COR-L47 (cell line): ENCODE measurements at regions not wholly inside any gene's neighbourhood (a gene's known extent, or its start where the extent isn't known, plus 50 kb on each side); places are given as distances from the start of the nearest gene placed in this dataset.
"Not testable (repeated sequence)": the region's sequence is repeated elsewhere in the genome, so short reads cannot be mapped to it uniquely, and the experiment has no call there.

ENCODE experiments used
- DNase-seq: peaks from one replicate; lab custom pipeline; 2025; lab: John Stamatoyannopoulos, UW

DNA sequence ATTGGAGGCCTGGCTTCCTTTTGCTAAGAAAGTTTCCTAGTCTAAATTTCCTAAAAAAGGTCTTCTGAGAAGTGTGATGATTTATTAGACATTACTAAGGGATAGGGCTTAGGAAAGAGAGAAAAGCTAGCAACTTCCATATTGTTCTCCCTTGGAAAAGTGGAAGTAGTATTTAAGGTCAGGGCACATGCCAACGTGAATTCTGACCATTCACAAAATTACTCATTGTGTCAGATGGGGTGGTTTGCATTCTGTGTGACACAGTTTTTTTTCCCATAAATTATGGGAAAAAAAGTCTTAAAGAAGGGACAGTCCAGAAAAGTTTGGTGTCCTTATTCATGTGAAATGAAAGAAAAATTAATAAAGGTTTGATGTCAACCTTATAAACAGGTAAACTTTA is 110.0 kb upstream of the ARRDC3 start:
- no peak for DNase-seq

DNA sequence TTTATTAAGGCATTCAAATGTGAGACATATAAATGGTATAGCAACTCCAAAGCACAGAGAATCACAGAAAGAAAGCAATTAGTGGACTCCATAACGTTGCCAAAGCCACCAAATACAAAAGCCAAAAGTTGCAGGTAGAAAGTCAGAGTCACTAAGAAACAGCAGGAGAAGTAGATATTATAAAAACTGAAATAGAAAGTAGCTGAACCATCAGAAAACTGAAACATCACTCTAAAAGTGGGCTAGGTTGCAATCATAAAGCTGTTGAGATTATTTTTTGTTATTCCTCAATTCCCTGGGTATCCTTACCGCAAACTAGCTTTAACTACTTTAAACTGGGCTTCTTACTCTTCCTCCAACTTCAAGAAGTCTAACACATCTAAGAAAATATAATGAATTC is 108.1 kb upstream of the ARRDC3 start:
- no peak for DNase-seq

DNA sequence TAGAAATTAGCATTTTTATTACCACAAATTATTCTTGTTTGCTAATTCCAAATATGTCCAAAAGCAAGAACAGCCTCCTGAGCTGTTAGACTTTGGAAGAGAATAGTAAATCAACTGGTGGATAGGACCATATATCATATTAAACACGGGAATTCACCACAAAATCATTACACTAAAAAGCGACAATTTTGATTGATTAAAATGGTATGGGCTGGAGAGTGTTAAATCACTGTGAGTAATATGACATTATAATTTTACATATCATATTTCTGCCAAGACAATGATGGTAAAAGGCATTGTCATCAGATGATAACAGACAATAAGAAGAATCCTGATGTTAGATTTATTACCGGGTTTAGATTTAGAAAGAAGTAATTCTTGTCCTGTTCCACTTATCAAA is 107.2 kb upstream of the ARRDC3 start:
- no peak for DNase-seq

DNA sequence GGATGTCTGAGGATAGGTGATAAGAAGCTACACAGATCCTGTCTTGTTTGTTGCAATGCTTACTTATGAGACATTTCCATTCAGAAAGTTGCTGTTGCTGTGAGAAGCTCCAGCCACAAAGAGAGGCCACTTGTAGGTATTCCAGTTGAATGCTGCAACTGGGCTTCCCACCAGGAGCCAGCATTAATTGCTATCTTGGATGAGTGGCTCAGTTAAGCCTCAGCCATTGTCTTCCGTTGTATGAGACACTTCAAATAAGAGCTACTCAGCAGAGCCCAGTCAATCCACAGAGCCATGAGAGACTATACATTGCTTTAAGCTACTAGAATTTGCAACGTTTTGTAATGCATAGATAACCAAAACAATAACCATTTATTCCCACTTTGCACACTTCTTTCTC is 104.3 kb upstream of the ARRDC3 start:
- no peak for DNase-seq

DNA sequence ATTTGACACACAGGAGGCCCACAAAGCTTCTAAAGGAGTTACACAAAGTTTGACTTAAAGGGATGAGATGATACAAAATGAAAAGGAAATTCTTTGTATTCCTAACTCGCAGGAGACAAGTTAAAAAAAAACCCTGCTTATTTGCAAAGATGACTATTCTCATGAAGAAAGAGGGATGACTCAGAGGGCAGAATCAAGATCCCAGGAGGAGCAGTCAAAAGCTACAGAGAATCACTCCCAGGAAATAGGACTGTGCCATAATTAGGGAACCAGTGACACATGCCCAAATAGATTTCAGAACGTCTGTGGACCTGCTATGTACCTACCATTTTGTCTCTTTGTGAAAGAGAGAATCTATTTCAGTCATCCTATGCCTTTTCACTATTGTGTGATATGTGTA is 103.5 kb upstream of the ARRDC3 start:
- DNase-seq = no peak

DNA sequence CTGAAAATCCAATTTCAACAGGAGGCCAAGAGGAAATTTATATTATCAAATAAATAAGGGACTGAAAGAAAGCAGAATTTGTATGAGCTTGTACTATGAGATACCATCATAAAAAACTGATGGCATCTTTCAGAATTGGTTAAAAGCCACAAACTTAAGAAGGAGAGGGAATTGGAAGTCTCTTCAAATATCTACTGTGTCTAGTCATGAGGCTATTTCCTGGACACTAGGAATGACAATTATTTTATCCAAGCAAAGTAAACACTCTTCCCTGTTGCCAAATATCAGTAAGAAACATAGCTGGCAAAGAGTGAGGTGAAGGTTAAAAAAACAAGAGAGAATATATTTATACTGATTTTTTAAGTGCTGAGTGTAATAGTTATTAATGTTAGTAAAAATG is 101.5 kb upstream of the ARRDC3 start:
- DNase-seq = no peak

DNA sequence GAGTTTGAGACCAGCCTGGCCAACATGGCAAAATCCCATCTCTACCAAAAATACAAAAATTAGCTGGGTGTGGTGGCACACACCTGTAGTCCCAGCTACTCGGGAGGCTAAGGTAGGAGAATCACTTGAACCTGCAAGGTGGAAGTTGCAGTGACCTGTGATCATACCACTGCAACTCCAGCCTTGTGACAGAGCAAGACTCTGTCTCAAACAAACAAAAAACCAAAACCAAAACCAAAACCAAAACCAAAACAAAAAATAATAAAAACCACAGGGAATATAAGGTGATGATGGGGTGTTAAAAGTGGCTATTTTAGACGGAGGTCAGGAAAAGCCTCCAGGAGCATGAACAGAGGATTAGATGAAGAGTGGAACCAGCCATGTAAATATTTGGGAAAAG is 96.3 kb upstream of the ARRDC3 start:
- not testable (repeated sequence) for DNase-seq

DNA sequence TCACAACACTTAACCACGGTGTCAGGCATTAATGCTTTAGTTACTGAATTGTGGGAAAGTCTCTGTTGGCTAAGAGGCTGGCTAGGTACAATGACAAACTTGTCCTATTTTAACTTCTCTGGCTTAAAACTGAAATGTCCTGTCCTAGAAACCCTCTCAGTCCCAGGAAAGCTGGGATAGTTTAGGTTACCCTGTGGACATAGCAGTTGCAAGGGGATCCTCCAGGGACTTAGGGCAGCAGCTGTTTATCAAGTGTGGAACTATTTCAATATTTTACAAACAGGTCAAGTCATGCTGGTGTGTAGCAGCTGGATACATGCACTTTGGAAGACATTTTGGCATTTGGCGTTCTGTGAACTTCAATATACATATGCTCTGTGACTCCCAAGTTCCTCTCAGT is 95.0 kb upstream of the ARRDC3 start:
- no peak for DNase-seq

DNA sequence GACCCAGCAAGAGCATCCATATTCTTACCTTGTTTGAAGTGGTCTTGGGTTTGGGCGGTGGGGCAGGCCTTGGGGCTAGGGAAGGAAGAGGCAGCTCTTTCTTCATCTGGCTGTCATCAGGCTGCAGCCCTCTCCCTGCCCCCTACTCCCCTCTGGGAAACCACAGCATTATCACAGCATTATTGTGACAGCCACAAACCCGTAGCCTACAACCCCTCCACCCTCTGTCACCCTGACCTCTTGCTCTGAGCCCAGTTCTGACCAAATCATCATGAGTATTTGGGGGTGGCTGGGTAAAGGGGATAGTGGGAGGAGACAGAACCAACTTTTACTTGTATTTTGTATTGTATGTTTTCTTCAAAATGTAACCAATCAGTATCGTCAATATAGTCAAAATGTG is 94.3 kb upstream of the ARRDC3 start:
- no peak for DNase-seq

DNA sequence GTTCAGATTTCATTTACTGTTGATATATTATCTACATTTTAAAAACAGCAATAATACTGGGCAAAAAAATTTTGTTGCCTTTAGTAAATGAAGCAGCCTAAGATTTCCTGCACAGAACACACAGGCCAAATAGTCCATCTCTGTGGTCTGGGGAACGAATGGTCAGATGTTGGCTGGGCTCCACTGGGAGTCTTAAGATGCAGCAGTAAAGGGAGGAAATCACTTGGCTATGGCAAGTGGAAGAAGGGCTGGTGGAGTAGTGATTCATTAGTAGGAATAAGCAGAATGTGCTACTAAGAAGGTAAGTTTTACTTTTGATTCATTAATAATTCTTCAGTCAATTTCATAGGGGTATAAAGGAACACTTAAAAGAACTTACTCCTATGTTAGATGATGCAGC is 91.1 kb upstream of the ARRDC3 start:
- no peak for DNase-seq

DNA sequence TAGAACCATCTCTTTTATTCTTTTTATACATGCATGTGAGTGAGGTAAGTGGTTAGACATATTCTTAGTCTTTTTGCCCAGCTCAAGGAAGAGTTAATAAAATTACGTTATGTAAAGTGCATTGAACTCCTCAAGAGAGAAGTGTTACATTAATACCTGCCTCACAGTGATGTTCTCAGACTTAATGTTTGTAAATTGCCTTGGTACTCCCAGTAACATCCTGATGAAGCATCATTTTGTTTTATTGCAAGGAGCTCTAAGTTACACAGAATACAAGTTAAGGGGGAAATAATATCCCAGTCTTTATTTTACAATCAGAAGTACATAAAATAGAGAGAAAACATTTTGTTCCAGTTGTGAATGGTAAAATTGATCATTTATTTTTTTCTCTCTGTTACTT is 89.5 kb upstream of the ARRDC3 start:
- DNase-seq = no peak

DNA sequence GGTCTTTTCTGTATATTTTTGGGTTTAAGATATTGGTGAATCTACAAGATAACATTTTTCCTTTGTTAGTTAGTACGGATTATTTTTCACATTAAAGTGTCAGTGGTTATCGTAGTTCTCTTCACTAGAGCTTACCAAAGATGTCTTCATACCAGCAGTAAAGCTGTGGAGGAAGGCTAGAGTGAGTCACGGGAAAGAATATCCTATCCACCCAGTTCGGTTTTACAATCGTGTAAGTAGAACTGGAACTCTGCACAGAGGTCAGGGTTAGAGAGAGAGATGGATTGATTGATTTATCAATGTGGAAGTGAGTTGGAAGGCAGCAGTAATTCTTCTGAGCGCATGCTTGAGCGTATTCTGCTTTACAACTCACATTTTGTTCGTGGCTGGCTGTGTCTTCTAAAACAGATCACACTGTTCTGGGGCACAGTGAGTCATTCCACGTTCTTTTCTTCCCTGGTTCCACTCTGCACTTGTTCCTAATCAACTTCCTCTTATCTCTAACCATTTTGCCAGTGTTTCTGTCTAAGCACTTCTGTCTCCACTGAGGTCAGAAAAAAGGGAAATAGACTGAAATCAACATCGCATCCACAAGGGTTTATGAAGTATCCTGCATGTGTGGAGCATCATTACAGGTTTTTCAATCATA is 86.5 kb upstream of the ARRDC3 start:
- no peak for DNase-seq

DNA sequence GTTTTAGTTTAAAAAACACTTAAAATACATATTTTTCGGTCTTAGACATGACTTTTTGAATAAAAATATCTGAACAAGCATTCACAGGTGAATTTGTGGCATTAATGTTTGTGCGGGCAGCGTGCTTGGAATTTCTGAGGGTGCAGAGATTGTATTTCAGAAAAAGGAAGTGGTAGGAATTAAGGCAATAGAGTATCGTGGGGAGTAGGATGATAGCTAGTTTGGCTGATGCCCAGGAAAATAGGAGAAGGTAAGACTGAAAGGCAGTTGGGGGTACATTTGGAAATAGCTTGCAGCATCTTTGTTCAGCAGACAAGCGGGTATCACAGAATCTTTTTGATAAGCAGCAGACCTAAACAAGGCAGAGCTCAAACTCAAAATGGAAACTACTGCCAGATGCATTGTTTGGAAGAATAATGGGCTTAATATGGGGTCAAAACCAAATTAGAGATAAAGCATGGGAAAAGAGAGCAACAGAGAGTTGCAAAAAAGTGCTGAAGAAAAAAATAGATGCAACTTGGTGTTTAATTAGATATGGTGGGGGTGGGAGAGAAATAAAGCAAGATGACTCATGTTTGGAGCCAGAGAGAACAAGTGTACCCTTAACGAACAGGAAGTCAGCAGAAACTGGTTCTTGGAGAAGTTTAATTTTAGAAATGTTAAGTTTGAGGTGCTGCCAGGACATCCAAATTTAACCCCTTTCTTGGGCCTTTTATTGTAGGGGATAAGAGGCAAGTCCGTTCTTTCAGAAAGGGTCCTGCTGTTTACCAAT is 85.7 kb upstream of the ARRDC3 start:
- no peak for DNase-seq

DNA sequence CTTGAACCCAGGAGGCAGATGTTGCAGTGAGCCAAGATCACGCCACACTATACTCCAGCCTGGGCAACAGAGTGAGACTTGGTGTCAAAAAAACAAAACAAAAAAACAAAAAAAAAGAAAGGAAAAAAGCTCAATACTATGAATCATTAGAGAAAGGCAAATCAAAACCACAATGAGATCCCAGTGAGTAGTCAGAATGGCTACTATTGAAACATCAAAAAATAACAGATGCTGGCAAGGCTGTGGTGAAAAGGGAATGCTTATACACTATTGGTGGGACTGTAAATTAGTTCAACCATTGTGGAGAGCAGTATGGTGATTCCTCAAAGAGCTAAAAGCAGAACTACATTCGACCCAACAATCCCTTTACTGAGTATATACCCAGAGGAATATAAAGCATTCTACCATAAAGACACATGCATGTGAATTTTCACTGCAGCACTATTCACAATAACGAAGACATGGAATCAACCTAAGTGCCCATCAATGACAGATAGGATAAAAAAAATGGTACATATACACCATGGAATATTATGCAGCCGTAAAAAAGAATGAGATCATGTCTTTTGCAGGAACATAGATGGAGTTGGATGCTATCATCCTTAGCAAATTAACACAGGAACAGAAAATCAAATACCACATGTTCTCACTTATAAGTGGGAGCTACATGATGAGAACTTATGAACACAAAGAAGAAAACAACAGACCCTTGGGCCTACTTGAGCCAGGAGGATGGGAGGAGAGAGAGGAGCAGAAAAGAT is 81.9 kb upstream of the ARRDC3 start:
- DNase-seq = no peak

DNA sequence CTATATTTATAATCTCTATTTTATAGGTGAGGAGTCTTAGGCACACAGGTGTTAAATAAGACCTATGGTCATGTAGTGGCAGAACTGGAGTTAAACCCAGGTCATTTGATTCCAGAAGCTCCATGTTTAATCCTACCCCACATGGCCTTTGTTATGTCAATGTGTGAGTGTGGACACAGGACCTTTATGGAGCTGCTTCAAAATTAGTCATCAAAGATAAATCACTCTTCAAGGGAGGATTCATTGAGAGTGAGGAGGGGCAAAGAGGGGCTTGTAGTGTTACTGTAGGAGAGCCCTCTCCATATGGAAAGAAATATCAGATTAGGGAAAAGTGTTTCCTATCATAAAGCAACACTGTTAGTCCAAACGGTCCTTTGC is 74.6 kb upstream of the ARRDC3 start:
- no peak for DNase-seq

DNA sequence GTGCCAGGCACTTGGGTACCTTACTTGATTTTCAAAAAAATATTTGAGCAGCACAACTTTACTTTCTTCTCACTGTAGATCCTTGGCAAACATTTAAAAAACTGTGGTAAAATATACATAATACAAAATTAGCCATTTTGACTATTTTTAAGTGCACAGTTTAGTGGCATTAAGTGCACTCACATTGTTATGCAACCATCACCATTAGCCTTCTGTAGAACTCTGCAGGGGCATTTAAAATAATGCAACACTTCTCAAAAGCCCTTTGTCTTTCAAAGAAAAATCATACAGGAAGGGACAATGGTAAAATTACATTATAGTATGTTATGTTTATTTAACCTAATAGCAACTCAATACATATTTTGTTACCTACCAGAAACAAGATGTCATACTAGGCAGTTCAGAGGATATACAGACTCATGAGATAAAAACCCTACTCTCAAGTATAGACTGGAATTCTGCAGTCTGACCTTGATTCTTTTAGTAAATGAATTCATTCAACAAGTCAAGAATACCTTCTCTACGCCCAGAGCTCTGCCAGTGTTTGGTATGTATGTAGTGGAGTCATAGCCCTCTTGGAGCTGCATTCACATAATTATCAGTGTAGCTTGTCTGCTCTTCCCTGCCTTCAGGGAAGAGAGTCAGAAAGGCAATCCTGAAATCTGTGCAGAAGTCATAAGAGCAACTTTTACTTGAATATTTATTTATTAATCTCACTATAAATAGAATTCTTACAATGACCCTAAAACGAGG is 74.0 kb upstream of the ARRDC3 start:
- no peak for DNase-seq

DNA sequence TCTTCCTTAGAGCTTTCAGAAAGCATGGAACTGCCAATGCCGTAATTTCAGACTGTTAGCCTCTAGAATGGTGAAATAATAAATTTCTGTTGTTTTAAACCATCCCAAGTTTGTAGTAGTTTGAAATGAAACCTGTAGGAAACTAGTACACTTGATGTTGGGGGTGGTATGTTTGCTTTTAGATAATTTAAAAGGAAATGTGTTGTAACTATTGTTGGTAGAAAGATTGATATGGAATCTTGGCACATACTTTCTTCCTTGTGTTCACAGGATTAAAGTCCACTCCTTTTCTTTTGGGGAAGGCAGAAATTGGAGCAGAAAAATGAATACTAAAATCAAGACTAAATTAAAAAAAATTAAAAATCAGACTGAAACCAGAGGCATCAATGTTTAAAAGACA is 66.0 kb upstream of the ARRDC3 start:
- DNase-seq = no peak

DNA sequence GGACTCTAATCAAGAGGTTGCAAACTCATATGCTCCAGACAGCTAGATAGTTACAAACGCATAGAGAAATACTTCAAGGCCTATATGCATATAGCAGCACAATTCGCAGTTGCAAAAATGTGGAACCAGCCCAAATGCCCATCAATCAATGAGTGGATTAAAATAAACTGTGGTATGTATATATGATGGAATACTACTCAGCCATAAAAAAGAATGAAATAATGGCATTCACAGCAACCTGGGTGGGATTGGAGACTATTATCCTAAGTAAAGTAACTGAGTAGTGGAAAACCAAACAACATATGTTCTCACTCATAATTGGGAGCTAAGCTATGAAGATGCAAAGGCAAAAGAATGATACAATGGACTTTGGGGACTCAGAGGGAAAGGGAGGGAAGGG is 65.0 kb upstream of the ARRDC3 start:
- not testable (repeated sequence) for DNase-seq

DNA sequence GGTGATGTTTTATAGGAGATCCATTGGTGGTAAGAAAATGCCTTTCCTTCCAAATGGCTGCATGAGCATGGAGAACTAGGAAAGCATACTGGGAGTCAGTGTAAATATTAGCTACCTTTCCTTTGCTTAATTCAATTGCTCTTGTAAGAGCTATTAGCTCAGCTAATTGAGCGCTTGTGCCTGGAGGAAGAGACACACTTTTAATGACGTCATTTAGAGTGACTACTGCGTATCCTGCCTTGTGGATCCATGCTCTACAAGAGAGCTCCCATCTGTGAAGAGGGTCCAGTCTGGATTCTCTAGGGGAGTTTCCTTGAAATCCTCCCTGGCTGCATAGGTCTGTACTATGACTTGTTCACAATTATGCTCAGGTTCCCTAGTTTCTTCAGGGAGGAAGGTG is 63.8 kb upstream of the ARRDC3 start:
- not testable (repeated sequence) for DNase-seq

DNA sequence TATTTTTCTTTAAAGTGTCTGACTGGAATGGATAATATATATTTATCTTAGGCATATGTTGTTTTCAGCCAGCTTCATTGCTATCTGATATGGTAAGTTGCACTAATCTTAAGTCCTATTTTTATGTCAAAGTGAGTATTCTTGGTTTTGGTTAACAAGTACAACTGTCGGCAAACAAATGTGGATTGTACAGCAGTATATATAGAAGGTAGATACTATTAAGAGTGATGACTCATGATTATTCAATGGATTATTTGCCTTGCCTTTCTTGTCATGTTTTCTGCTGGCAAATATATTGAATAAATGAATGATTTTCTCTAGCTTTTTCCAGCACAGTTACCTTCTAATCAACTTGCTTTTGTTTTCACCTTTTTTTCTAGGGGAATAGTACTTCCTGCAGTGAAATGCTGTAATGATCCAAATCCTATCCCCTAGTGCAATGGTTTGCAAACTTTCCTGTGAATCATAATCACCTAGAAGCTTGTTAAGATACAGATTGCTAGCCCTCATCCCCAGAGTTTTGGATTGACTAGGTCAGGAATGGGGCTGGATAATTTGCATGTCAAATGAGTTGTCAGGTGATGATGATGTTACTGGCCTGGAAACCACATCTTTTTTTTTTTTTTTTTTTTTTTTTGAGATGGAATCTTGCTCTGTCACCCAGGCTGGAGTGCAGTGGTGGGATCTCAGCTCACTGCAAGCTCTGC is 60.8 kb upstream of the ARRDC3 start:
- no peak for DNase-seq

DNA sequence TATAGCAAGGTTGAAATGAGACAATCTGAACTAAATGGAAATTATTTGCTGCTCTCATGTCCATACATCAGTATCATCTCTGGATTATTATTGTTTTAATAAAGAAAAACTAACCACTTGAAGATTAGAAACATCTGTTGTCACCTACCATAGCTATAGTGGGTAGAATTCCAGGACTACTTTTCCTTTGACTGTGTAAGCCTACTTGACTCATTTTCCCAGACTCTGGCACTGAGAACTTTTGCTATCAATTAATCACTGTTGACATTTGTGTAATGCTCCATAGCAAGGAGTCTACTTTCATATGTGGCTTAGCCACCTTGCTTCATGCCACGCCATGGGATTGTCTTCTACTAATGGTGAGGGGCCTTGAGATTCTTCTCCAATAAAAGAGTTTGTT is 59.9 kb upstream of the ARRDC3 start:
- no peak for DNase-seq

DNA sequence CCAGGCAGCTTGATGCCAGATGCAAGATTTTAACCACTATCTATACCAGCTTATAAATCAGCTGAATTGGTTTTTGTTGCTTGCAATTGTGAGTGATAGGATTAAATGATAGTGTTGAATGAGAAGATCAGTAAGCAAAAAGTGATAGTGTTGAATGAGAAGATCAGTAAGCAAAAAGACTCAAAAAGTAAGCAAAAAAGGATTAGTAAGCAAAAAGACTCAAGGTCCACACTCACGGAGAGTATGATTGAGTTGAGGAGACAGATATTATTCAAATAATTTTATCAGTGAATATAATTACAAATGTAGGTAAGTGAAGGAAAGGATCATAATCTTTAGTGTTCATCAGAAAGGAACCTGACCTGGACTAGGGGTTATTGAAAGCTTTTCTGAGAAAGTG is 58.0 kb upstream of the ARRDC3 start:
- DNase-seq = no peak
